Right lobe of liver (tissue), 4 donors: ENCODE measurements at regions not wholly inside any gene's neighbourhood (a gene's known extent, or its start where the extent isn't known, plus 50 kb on each side); places are given as distances from the start of the nearest gene placed in this dataset.

Experiments used
- CTCF ChIP-seq, 4 donors: fragments of 200-600 bp in 3 of 4; fragments of 450-650 bp in 1 of 4; IDR thresholded peaks; one replicate each; pipeline versions ENCODE4 v1.5.1 to v1.8.0; 2016 to 2022; ENCODE audit warnings: antibody characterized with exemption in 4 of 4, mild to moderate bottlenecking in 2 of 4
- POLR2A ChIP-seq: fragments of 450-650 bp; IDR thresholded peaks from one replicate; pipeline ENCODE4 v1.6.1; 2017; ENCODE audit warnings: antibody characterized with exemption, mild to moderate bottlenecking
- donor health status: DM: no; HTN: no; CAD: no.
- donor health status: DM: no; HTN: no; CAD: no.
- donor health status: DM: no; HTN: yes; CAD: no.

DNA sequence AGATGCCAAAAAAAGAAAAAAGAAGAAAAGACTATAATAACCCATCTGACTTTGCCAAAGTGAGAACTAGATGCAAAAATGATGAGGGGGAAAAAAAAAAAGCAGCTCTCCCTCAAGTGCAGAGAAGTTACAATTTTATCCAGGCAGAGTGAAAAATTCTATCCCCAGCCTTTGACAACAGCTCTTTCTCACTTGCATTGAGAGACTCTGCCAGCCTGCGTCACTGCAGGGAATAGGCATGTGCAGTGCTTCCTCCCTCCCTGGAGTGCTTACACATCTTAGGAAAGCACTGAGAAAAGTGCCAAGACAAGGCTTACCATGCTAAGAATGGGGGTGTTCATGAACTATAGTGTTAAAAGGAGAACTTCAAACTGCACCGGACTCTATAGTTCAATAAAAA lies 418.6 kb upstream of the TYRP1 start:
- TF ChIP-seq CTCF (IDR thresholded peaks at IDR 0.05) (no peak), POLR2A (no peak)
